Activated T-cell treated with anti-CD3 and anti-CD28 coated beads for 1 hour (primary cell): ENCODE measurements at regions not wholly inside any gene's neighbourhood (a gene's known extent, or its start where the extent isn't known, plus 50 kb on each side); places are given as distances from the start of the nearest gene placed in this dataset.

Source experiments
- DNase-seq: peaks from one replicate; pipeline ENCODE4 v3.0.0-alpha.2; 2020; ENCODE audit warnings: low read depth

GRCh38 chr12:90257927-90258624 lies 549.4 kb upstream of the ATP2B1 start:
- DNase-seq, result no peak

- DNase-seq, result no peak
Observed at GRCh38 chr12:90254796-90255195, 546.2 kb upstream of the ATP2B1 start.

- DNase-seq, result no peak
Observed at GRCh38 chr12:90253674-90254181, 545.1 kb upstream of the ATP2B1 start.

GRCh38 chr12:90253136-90253535 lies 544.5 kb upstream of the ATP2B1 start:
- no peak for DNase-seq

- no peak for DNase-seq
Observed at GRCh38 chr12:90250766-90251165, 542.1 kb upstream of the ATP2B1 start.

GRCh38 chr12:90250042-90250441 lies 541.4 kb upstream of the ATP2B1 start:
- no peak for DNase-seq

GRCh38 chr12:90246688-90247087 lies 538.0 kb upstream of the ATP2B1 start:
- DNase-seq, result no peak

GRCh38 chr12:90245391-90245790 lies 536.8 kb upstream of the ATP2B1 start:
- DNase-seq, result no peak

- no peak for DNase-seq
Observed at GRCh38 chr12:90244232-90244631, 535.6 kb upstream of the ATP2B1 start.

GRCh38 chr12:90243211-90243610 lies 534.6 kb upstream of the ATP2B1 start:
- no peak for DNase-seq

- DNase-seq, result no peak
Observed at GRCh38 chr12:90239732-90240260, 531.2 kb upstream of the ATP2B1 start.

GRCh38 chr12:90238663-90239271 lies 530.1 kb upstream of the ATP2B1 start:
- no peak for DNase-seq

- no peak for DNase-seq
Observed at GRCh38 chr12:90237841-90238240, 529.2 kb upstream of the ATP2B1 start.

GRCh38 chr12:90235642-90236041 lies 527.0 kb upstream of the ATP2B1 start:
- no peak for DNase-seq

GRCh38 chr12:90234472-90234871 lies 525.8 kb upstream of the ATP2B1 start:
- DNase-seq, result no peak

GRCh38 chr12:90233168-90234100 lies 524.8 kb upstream of the ATP2B1 start:
- no peak for DNase-seq

GRCh38 chr12:90229407-90230170 lies 521.0 kb upstream of the ATP2B1 start:
- DNase-seq, result no peak

GRCh38 chr12:90226211-90226610 lies 517.6 kb upstream of the ATP2B1 start:
- no peak for DNase-seq

GRCh38 chr12:90216815-90217214 lies 508.2 kb upstream of the ATP2B1 start:
- no peak for DNase-seq

- DNase-seq, result no peak
Observed at GRCh38 chr12:90216020-90216552, 507.4 kb upstream of the ATP2B1 start.

- no peak for DNase-seq
Observed at GRCh38 chr12:90211017-90211416, 502.4 kb upstream of the ATP2B1 start.
